ENCODE measurements at regions not wholly inside any gene's neighbourhood (a gene's known extent, or its start where the extent isn't known, plus 50 kb on each side); places are given as distances from the start of the nearest gene placed in this dataset.

DNA sequence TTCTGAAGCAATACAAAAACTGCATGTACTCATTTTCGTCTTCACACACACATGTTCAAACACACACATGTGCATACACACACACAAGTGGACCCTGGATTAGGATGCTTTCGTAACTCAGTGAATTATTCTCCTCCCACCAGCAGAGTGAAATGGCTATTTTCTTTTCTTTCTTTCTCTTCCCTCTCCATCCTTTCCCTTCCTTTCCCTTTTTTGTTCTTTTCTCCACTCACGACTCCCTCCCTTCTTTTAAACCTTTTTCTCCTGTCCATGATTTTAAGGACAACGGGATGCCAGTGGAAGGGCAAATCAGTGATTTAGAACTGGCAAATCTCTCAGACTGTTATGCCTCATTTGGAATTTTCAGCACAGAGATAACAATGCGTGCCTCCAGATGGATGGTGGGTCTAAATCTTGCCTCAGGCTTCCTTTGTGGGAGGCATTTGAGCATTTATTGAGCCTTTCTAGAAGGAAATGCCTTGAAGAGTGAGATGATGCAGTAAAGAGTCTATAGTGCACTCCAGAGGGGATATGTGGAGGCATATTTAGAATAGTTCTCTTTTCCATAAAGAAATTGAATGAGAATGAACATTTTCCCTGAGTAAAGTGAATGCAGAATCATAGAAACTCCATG is 130.4 kb upstream of the SLC7A14 start:
- H3K4me1 ChIP-seq (ENCODE audit: insufficient read depth, low read length, poor library complexity, severe bottlenecking) = no peaks in the 10 kb centered on the region
- BruUV-seq (replicated peaks) = no TSS peak
- H2AFZ ChIP-seq (ENCODE audit: low read length) = no peak overlapping the region
- ChIA-PET POLR2A (interaction anchor here (0.6 kb wide), 1 partner anchor 10 kb away, joined by 3 read pairs; no protein-coding TSS in a partner anchor), CTCF (ENCODE audit: unreplicated experiment) (interaction anchor here (0.6 kb wide), 1 partner anchor 1887 kb away, joined by 3 read pairs; no protein-coding TSS in a partner anchor)
- H3K36me3 ChIP-seq (ENCODE audit: insufficient read depth, low read length) = no peaks in the 10 kb centered on the region
- TF ChIP-seq, protein P1, sequence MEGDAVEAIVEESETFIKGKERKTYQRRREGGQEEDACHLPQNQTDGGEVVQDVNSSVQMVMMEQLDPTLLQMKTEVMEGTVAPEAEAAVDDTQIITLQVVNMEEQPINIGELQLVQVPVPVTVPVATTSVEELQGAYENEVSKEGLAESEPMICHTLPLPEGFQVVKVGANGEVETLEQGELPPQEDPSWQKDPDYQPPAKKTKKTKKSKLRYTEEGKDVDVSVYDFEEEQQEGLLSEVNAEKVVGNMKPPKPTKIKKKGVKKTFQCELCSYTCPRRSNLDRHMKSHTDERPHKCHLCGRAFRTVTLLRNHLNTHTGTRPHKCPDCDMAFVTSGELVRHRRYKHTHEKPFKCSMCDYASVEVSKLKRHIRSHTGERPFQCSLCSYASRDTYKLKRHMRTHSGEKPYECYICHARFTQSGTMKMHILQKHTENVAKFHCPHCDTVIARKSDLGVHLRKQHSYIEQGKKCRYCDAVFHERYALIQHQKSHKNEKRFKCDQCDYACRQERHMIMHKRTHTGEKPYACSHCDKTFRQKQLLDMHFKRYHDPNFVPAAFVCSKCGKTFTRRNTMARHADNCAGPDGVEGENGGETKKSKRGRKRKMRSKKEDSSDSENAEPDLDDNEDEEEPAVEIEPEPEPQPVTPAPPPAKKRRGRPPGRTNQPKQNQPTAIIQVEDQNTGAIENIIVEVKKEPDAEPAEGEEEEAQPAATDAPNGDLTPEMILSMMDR (conservative IDR thresholded peaks at IDR 0.05; ENCODE audit: low read length) = no peak
- no peak for TF ChIP-seq EZH2phosphoT487 (IDR thresholded peaks at IDR 0.05; ENCODE audit: borderline replicate concordance, low read depth, low read length)
- no peak overlapping the region for H3K27ac ChIP-seq (ENCODE audit: low read depth, low read length, poor library complexity, severe bottlenecking)
- intact Hi-C loops (cut with micrococcal nuclease; ENCODE audit: unreplicated experiment) = no loop called here
- 0 out of 2 replicates have a peak, but pooled peaks cover 9% of the 10 kb centered on the region for H3K9me3 ChIP-seq (ENCODE audit: low read length)
- no peak for DNase-seq (ENCODE audit: low spot score)
- H3K9me2 ChIP-seq (ENCODE audit: insufficient read depth, low read length) = no peaks in the 10 kb centered on the region
- H3K4me2 ChIP-seq (ENCODE audit: low read length) = no peak overlapping the region
- H3K79me2 ChIP-seq (ENCODE audit: insufficient read depth, low read depth, low read length) = no peaks in the 10 kb centered on the region
- H4K20me1 ChIP-seq (ENCODE audit: insufficient read depth, low read length) = no peaks in the 10 kb centered on the region
- H3K4me3 ChIP-seq (ENCODE audit: low read depth, low read length, poor library complexity, severe bottlenecking) = no peak overlapping the region

DNA sequence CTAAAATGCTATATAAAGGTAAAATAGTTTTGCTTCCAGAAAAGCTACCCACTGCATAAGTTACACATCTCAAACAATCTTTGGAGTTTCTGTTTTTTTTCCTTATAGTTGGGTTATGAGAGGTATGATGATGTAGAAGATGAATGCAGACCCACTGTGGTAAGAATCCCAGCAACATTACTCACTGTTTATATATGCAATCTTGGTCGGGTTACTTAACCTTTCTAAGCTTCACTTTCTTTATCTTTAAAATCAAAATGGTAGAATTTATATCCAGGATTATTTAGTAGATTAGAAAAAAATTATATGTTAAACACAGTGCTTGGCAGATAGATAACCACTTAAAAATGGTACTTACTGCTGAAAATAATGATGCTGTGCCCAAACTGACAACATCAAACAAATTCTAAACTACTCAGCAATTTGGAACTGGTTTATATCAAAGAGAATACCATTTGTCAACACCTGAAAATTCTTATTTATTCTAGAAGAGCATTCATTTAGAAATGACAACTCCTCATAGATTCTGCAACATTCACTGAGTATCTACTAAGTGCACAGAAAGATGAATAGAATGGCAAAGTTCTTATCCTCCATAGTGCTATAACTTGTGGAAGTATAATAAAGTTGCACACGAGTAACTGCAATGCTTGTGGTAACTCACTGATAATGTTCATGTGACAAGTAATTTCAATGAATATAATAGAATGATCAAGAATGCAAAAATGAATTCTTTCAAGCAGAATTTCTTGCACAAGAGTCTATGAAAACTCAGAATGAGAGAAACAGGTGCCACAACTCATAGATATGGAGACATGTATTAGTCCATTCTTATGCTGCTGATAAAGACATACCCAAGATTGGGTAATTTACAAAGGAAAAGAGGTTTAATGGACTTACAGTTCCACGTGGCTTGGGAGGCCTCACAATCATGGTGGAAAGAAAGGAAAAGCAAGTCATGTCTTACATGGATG is 129.0 kb upstream of the SLC7A14 start:
- no peaks in the 10 kb centered on the region for H3K4me1 ChIP-seq (ENCODE audit: insufficient read depth, low read length, poor library complexity, severe bottlenecking)
- POLR2A ChIA-PET = interaction anchor here (0.6 to 2.5 kb wide), 4 partner anchors 9 to 96 kb away, joined by 3 to 9 read pairs (median 3); no protein-coding TSS in a partner anchor

More for the DNA sequence above, 129.0 kb upstream of the SLC7A14 start:
- no peak overlapping the region for H3K4me2 ChIP-seq (ENCODE audit: low read length)
- BruUV-seq (replicated peaks) = no TSS peak
- H3K36me3 ChIP-seq (ENCODE audit: insufficient read depth, low read length) = no peaks in the 10 kb centered on the region
- H3K9me3 ChIP-seq (ENCODE audit: low read length) = 0 out of 2 replicates have a peak, but pooled peaks cover 9% of the 10 kb centered on the region
- H3K79me2 ChIP-seq (ENCODE audit: insufficient read depth, low read depth, low read length) = no peaks in the 10 kb centered on the region
- H4K20me1 ChIP-seq (ENCODE audit: insufficient read depth, low read length) = no peaks in the 10 kb centered on the region
- DNase-seq (ENCODE audit: low spot score) = no peak
- TF ChIP-seq, protein P1 (conservative IDR thresholded peaks at IDR 0.05; ENCODE audit: low read length) = no peak
- TF ChIP-seq EZH2phosphoT487 (IDR thresholded peaks at IDR 0.05; ENCODE audit: borderline replicate concordance, low read depth, low read length) = no peak
- intact Hi-C loops (cut with micrococcal nuclease; ENCODE audit: unreplicated experiment) = no loop called here
- no peaks in the 10 kb centered on the region for H3K9me2 ChIP-seq (ENCODE audit: insufficient read depth, low read length)
- no peak overlapping the region for H3K4me3 ChIP-seq (ENCODE audit: low read depth, low read length, poor library complexity, severe bottlenecking)
- H2AFZ ChIP-seq (ENCODE audit: low read length) = no peak overlapping the region
- H3K27ac ChIP-seq (ENCODE audit: low read depth, low read length, poor library complexity, severe bottlenecking) = no peak overlapping the region
- CTCF ChIA-PET (ENCODE audit: unreplicated experiment) = no interaction called here

Measured in OCI-LY7 (cell line).